Peyer's patch (tissue), 4 donors: ENCODE measurements at regions not wholly inside any gene's neighbourhood (a gene's known extent, or its start where the extent isn't known, plus 50 kb on each side); places are given as distances from the start of the nearest gene placed in this dataset.

Experiments
- DNase-seq, 3 donors: peaks; one replicate each; pipeline ENCODE4 v3.0.0-alpha.2; 2017 to 2019
- H3K27ac ChIP-seq, 4 donors: fragments of 200-600 bp; sonication (generic); one replicate each; pipeline ENCODE4 v1.5.1; 2016 to 2019
- H3K27me3 ChIP-seq, 2 donors: fragments of 200-600 bp; sonication (generic); one replicate each; pipeline ENCODE4 v1.5.1; 2019
- H3K36me3 ChIP-seq, 3 donors: fragments of 200-600 bp; sonication (generic); one replicate each; pipeline ENCODE4 v1.5.1; 2016 to 2019
- H3K4me1 ChIP-seq, 4 donors: fragments of 200-600 bp; sonication (generic); one replicate each; pipeline ENCODE4 v1.5.1; 2016 to 2019
- H3K4me3 ChIP-seq, 4 donors: fragments of 200-600 bp; sonication (generic); 1 replicate in 3 of 4; 2 replicates in 1 of 4; pipeline ENCODE4 v1.5.1; 2016 to 2019; ENCODE audit warnings: mild to moderate bottlenecking in 1 of 4
- H3K9me3 ChIP-seq, 4 donors: fragments of 200-600 bp; sonication (generic); one replicate each; pipeline ENCODE4 v1.5.1; 2016 to 2019; ENCODE audit warnings: mild to moderate bottlenecking in 1 of 4
- POLR2A ChIP-seq, 2 donors: fragments of 450-650 bp; IDR thresholded peaks; one replicate each; pipeline ENCODE4 v1.5.1; 2017; ENCODE audit warnings: antibody characterized with exemption in 2 of 2, mild to moderate bottlenecking in 2 of 2, moderate library complexity in 2 of 2
- TF ChIP-seq, protein P1 (sequence below), 6 experiments: fragments of 450-650 bp in 4 of 6; fragments of 200-600 bp in 2 of 6; sonication (generic) in 1 of 6; IDR thresholded peaks; one replicate each; pipeline ENCODE4 v1.5.1; 2017 to 2019; ENCODE audit warnings: antibody characterized with exemption in 6 of 6, mild to moderate bottlenecking in 3 of 6, moderate library complexity in 1 of 6

DNA sequence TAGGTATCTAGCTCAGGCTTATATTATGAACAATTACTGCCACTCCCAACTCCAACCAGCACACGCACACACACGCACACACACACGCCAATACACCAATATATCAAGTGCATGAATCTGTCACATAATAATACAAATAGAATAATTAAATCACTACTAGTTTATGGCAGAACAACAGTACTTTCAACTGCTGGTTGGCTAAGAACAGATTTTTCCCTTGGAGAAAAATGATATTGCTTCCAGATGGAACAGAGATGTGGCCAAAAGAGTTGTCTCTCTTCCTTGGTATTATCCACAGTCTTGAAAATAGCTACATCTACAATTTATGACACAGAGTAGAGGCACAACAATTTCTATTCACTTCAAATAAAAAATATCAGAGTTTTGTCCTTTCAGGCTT lies 538.3 kb upstream of the FAT3 start:
- Histone ChIP-seq H3K36me3 (no peaks in the 10 kb centered on the region), H3K27ac (no peak overlapping the region), H3K27me3 (no peaks in the 10 kb centered on the region), H3K4me3 (no peak overlapping the region), H3K4me1 (no peaks in the 10 kb centered on the region), H3K9me3 (no peaks in the 10 kb centered on the region)
- DNase-seq: no peak
- no peak for TF ChIP-seq POLR2A (IDR thresholded peaks at IDR 0.05)
- TF ChIP-seq, protein P1, sequence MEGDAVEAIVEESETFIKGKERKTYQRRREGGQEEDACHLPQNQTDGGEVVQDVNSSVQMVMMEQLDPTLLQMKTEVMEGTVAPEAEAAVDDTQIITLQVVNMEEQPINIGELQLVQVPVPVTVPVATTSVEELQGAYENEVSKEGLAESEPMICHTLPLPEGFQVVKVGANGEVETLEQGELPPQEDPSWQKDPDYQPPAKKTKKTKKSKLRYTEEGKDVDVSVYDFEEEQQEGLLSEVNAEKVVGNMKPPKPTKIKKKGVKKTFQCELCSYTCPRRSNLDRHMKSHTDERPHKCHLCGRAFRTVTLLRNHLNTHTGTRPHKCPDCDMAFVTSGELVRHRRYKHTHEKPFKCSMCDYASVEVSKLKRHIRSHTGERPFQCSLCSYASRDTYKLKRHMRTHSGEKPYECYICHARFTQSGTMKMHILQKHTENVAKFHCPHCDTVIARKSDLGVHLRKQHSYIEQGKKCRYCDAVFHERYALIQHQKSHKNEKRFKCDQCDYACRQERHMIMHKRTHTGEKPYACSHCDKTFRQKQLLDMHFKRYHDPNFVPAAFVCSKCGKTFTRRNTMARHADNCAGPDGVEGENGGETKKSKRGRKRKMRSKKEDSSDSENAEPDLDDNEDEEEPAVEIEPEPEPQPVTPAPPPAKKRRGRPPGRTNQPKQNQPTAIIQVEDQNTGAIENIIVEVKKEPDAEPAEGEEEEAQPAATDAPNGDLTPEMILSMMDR (IDR thresholded peaks at IDR 0.05): no peak

DNA sequence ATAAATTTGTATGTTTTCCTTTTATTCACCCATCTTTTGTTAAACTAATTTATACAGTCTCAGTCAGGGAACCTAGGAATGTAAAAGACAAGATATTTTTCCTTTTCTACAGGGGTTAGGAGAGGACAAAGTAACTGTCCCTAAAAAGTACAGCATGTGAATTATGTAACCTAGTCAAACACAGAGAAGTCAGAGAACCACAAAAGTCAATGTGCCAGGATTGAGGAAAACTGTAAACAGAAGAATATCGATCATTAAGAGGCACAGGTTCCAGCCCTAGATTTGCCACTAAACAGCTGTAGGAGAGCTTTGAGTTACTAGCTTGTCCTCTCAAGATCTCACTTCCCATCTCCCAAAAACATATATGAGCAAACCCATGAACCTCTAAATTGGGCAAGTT lies 550.9 kb upstream of the FAT3 start:
- no peaks in the 10 kb centered on the region for H3K4me1 ChIP-seq
- TF ChIP-seq POLR2A (IDR thresholded peaks at IDR 0.05): no peak
- TF ChIP-seq, protein P1 (IDR thresholded peaks at IDR 0.05): no peak
- H3K36me3 ChIP-seq: no peaks in the 10 kb centered on the region
- H3K4me3 ChIP-seq: no peak overlapping the region
- H3K27ac ChIP-seq: no peak overlapping the region
- H3K27me3 ChIP-seq: no peaks in the 10 kb centered on the region
- no peaks in the 10 kb centered on the region for H3K9me3 ChIP-seq
- no peak for DNase-seq

DNA sequence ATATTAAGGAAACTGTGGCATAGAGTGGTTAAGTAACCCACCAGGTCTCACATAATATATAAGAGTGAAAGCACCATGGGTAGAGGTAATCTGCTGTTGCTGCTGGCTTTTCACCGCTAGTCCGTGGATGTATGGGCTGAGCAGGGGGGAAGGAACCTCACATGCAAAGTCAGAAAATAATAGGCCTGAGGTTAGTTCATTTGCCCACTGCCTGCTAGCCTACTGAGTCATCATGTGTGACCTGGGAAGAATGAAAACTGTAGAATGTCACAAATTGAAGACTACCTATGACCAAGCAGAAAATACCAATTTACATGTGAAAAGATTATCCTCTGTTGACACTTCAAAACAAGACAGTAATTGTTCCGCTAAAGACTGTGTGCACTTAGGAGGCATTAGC lies 560.1 kb upstream of the FAT3 start:
- no peak for TF ChIP-seq POLR2A (IDR thresholded peaks at IDR 0.05)
- TF ChIP-seq, protein P1 (IDR thresholded peaks at IDR 0.05): no peak
- Histone ChIP-seq H3K9me3 (no peaks in the 10 kb centered on the region), H3K4me1 (no peaks in the 10 kb centered on the region), H3K27ac (no peak overlapping the region), H3K36me3 (no peaks in the 10 kb centered on the region), H3K27me3 (no peaks in the 10 kb centered on the region), H3K4me3 (no peak overlapping the region)
- no peak for DNase-seq

DNA sequence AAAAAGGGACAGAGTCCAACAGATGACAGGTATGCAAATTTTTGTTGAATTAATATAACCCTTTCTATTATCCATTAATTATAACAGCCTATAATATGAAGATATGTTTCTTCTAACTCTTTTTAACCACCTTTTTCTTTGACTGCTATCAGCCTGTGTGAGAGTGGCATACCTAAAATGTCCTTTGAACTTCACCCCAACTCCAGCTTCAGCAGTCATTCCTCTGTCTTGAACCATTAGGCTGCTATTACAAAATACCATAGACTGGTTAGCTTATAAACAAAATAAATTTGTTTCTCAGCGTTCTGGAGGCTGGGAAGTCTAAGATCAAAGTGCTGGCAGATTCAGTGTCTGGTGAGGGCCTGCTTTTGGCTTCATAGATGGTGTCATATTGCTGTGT lies 564.6 kb upstream of the FAT3 start:
- Histone ChIP-seq H3K4me3 (no peak overlapping the region), H3K4me1 (no peaks in the 10 kb centered on the region), H3K9me3 (no peaks in the 10 kb centered on the region), H3K27ac (no peak overlapping the region), H3K27me3 (no peaks in the 10 kb centered on the region), H3K36me3 (no peaks in the 10 kb centered on the region)
- TF ChIP-seq POLR2A (IDR thresholded peaks at IDR 0.05): no peak
- DNase-seq: no peak

DNA sequence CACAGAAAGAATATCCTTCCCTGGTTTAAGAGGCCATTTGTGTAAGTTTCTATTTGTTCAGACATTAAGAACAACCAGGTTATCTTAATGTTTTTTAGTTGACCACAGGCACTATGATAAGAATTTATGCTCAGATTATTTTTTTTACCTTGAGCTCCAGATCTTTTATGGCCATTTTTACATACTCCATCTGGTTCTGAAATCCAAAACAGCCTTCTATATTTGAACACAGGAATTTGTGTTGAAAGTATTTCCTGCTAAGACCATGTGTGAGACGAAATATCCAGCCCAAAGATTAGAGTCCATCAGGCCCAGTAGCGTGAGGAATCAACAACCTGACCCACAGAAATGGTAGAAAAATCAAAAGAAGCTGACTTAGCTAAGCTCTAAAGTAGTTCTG lies 569.9 kb upstream of the FAT3 start:
- Histone ChIP-seq H3K27ac (no peak overlapping the region), H3K27me3 (no peaks in the 10 kb centered on the region), H3K9me3 (no peaks in the 10 kb centered on the region), H3K4me3 (no peak overlapping the region), H3K36me3 (no peaks in the 10 kb centered on the region), H3K4me1 (no peaks in the 10 kb centered on the region)
- DNase-seq: no peak
- TF ChIP-seq POLR2A (IDR thresholded peaks at IDR 0.05): no peak
- TF ChIP-seq, protein P1 (IDR thresholded peaks at IDR 0.05): no peak

DNA sequence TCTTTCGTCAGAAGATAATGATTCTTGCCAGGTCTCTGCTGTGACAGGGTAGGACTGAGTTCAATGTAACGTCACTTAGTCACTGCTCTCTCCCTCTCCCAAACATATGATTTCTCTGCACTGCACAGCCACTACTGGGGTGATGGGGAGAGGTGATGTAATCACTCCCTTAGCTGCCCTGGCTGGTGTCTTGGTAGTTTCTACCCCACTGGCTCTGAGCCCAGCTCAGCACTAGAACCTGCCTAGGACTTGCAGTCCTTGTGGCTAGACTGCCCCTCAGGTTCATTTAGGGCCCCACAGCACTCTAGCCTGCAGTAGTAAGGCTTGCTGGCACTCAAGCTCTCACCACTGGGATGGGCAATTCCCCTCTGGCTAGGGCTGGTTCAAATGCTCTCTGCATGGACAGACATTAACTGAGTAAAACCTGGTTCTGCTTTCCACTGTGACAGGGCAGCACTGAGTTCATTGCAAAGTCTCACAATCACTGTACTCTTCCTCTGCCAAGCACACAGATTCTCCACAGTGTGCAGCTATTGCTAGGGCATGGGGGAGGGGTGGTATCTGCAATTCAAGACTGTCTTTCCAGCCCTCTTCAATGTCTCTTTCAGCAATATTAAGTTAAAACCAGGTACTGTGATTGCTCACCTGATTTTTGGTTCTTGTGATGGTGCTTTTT lies 571.4 kb upstream of the FAT3 start:
- Histone ChIP-seq H3K9me3 (no peaks in the 10 kb centered on the region), H3K27ac (no peak overlapping the region), H3K4me3 (no peak overlapping the region), H3K36me3 (no peaks in the 10 kb centered on the region), H3K4me1 (no peaks in the 10 kb centered on the region), H3K27me3 (no peaks in the 10 kb centered on the region)
- no peak for DNase-seq
- TF ChIP-seq, protein P1 (IDR thresholded peaks at IDR 0.05): no peak
- TF ChIP-seq POLR2A (IDR thresholded peaks at IDR 0.05): no peak
